ENCODE measurements at regions not wholly inside any gene's neighbourhood (a gene's known extent, or its start where the extent isn't known, plus 50 kb on each side); places are given as distances from the start of the nearest gene placed in this dataset.

DNA sequence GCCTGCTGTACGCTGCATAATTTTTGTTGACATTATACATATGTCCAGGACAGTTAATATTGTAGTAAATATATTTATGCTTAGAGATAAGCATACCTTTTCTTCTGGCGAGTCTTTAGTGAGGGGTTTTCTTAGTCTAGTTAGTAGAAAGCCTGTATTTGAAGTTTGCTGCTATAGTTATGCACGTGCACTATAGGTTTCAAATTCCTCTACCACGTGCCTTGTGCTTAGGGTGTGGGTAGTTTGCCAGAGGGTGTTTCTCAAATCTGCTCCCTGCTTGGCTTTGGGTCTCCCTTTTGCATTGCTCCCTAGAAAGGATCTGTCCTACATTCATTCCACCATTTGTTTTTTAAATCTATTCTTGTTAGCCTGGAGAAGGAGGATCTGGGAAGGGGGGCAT, 181.4 kb upstream of the UFL1 start:
- TF ChIP-seq, protein P1, sequence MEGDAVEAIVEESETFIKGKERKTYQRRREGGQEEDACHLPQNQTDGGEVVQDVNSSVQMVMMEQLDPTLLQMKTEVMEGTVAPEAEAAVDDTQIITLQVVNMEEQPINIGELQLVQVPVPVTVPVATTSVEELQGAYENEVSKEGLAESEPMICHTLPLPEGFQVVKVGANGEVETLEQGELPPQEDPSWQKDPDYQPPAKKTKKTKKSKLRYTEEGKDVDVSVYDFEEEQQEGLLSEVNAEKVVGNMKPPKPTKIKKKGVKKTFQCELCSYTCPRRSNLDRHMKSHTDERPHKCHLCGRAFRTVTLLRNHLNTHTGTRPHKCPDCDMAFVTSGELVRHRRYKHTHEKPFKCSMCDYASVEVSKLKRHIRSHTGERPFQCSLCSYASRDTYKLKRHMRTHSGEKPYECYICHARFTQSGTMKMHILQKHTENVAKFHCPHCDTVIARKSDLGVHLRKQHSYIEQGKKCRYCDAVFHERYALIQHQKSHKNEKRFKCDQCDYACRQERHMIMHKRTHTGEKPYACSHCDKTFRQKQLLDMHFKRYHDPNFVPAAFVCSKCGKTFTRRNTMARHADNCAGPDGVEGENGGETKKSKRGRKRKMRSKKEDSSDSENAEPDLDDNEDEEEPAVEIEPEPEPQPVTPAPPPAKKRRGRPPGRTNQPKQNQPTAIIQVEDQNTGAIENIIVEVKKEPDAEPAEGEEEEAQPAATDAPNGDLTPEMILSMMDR (conservative IDR thresholded peaks at IDR 0.05; ENCODE audit: low read depth, low read length) = no peak
- TF ChIP-seq EZH2 (IDR thresholded peaks at IDR 0.05; ENCODE audit: low read length, unreplicated experiment) = no peak

Measured in PC-3 (cell line).